ENCODE measurements at regions not wholly inside any gene's neighbourhood (a gene's known extent, or its start where the extent isn't known, plus 50 kb on each side); places are given as distances from the start of the nearest gene placed in this dataset.
"Not testable (repeated sequence)": the region's sequence is repeated elsewhere in the genome, so short reads cannot be mapped to it uniquely, and the experiment has no call there.

DNA sequence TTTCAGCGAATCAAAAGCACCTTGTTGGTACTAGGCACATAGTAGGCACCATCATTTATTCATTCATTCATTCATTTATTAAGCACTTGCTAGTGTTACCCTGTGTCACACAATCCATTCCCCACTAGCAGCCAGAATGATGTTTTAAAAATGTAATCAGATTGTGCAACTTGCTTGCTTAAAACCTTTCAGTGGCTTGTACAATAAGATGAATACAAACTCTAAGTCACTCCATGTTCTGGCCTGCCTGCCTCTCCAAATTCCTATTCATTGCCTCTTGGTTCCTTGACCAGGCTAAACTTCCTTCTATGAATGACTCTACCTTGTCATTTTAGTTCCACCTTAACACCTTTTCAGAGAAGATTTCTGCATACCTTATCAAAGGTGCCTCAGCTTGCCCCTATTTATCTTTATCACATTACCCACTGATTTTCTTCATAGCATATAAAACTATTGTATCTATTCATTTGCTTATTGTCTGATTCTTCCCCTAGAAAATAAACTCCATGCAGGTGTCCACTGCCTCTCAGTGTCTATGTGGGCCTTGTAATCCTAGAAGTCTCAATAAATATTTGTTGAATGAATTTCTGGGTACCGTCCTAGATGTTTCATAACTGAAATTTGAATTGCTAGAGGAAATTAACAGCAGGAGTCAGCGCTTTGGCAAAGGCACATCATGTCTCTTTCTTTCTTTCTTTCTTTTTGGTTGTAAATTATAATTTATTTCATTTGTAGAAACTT lies 169.5 kb downstream of the TMEM26 start:
- intact Hi-C loops (cut with DNase I) = loop anchor here (10.0 kb wide), 1 partner anchor 469 kb away; no protein-coding TSS in a partner anchor
- ATAC-seq (peak; percentile 81), DNase-seq (ENCODE audit: low spot score) (no peak)

DNA sequence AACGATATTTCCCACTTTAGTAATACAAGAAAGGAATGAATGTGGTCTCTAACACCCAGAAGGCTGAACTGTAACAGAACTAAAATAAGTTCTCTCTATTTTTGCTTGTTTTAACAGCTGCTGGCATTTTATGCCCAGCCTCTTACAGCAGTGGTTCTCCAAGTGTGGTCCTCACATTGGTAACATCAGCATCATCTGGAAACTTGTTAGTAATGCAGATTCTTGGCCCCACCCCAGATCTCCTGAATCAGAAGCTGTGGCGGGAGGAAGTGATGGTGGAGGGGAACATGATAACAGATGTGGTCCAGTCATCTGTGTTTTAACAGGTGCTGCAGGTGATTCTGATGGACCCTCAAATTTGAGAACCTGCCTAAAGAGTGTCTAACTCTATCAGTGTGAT lies 170.1 kb downstream of the TMEM26 start:
- intact Hi-C loops (cut with DNase I) = loop anchor here (10.0 kb wide), 1 partner anchor 468 kb away; no protein-coding TSS in a partner anchor
- DNase-seq (ENCODE audit: low spot score) (no peak), ATAC-seq (peak; percentile 8)

DNA sequence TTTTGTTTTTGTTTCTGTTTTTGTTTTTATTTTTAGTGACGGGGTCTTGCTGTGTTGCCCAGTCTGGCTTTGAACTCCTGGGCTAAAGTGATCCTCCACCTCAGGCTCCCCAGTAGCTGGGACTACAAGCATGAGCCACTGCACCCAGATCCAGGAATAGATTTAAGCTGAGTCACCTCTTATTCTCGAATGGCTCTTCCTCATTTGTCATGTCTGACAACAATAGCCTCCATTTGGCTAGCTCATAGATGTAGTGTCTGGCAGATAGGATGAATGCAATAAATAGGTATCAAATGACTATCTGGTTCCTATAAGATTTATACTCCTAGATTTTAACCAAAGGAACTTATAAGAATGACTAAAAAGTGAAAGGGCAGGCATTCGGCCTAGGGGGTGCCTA lies 172.9 kb downstream of the TMEM26 start:
- DNase-seq (ENCODE audit: low spot score) = no peak
- ATAC-seq = no peak
- intact Hi-C loops (cut with DNase I) = loop anchor here (10.0 kb wide), 1 partner anchor 466 kb away; no protein-coding TSS in a partner anchor

DNA sequence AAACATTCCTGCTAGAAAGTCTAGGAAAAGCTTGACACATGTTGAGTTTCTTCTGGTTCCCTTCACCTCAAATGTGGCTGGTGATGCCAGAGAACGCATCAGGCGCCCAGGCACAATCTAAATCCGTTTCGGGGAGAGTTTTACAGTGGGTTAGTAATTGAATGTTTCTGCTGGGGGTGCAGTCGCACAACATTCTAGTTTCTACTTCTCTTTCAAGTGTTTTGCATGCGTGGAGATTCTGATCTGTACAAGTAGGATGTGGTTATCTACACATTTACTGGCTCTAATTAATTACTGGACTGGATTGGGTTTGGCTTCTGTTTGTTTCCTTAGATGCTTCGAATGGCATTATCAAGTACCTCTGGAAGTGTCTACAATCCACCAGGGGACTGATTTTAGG lies 173.8 kb downstream of the TMEM26 start:
- ATAC-seq (no peak), DNase-seq (ENCODE audit: low spot score) (no peak)
- intact Hi-C loops (cut with DNase I) = no loop called here

DNA sequence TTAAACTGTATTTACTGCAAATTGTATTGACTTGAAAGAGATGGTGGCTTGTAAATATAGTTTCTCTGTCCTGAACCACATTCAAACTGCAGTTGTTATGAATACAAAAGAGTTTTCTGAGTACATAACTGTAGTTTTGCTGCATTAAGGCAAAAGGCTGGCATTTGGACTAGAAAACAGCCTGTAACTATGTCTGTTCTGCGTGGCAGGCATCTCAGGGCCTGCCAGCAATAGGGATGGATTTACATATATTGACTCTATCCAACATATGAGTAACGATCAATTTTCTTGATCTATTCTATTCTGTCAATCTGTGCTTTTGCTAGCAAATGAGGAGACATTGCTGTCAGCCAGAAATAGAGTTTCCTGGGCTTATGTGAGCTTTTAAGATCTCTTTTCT lies 174.6 kb downstream of the TMEM26 start:
- intact Hi-C loops (cut with DNase I) = no loop called here
- no peak for ATAC-seq

DNA sequence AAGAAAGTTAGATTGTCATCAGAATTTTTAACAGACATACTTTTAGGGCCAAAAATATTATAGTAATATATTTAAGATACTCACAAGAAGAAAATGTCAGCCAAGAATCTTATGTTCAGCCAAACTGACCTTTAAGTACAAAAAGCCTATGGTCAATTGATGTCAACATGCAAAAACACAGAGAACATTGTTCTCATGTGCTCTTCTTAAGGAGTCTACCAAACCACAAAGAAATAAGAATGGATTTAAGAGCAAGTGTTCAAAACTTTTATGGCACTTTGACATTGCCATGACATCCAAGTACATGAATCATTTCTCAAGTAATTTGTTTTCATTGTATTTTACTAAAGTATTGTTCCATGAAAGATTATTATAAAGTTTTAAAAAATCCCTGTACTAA lies 180.4 kb downstream of the TMEM26 start:
- DNase-seq (ENCODE audit: low spot score) (no peak), ATAC-seq (no peak)
- intact Hi-C loops (cut with DNase I) = no loop called here

More for the DNA sequence above, 174.6 kb downstream of the TMEM26 start:
- DNase-seq (ENCODE audit: low spot score) = no peak

DNA sequence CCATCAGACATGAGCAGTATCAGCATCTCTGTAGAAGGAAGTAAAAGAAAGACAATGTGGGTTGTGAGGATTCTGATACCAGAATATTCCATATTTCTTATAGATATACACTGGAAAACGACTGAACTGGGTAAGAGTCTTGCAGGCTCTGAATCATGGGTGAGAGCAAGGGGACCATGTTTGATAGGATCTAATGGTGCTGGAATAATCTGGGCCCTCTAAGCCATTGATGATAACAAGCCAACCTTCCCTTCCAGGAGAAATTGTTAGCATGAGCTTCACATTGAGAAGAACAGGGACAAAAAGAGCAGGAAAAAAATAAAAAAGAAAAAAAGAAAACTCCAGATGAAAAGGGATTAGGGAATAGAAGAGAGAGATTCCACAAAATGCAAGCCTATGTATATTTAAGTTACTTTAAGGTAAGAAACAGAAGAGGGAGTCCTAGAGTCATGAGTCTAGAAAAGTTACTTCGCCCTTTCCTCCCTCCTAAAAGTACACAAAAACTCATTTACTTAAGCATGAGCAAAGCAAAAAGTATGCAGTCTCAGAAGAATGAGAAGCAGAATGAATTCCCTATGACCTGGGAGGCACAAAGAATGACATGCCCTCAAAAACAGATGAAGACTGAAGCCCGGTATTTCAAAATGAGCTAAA lies 181.9 kb downstream of the TMEM26 start:
- ATAC-seq = peak; percentile 79
- no peak for DNase-seq (ENCODE audit: low spot score)
- intact Hi-C loops (cut with DNase I) = no loop called here

DNA sequence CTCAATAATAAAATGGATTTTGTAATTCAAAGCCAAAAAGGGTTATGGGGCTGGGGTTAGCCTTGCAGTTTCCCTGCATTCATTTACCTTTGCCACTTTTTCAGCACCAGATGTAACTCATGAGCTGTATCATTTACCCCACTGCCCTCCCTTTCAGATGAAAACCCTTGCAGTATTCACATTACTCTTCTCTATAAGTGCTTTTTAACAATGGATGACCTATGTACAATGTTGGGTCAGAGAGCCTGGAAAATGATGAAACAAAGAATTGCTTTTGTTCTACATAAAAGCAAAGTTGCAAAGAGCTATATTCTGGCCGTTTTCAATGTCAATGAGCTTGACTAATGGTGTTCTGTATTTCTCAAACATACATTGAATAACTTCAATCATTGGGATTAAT lies 189.7 kb downstream of the TMEM26 start:
- ATAC-seq = no peak
- no peak for DNase-seq (ENCODE audit: low spot score)
- intact Hi-C loops (cut with DNase I) = no loop called here

DNA sequence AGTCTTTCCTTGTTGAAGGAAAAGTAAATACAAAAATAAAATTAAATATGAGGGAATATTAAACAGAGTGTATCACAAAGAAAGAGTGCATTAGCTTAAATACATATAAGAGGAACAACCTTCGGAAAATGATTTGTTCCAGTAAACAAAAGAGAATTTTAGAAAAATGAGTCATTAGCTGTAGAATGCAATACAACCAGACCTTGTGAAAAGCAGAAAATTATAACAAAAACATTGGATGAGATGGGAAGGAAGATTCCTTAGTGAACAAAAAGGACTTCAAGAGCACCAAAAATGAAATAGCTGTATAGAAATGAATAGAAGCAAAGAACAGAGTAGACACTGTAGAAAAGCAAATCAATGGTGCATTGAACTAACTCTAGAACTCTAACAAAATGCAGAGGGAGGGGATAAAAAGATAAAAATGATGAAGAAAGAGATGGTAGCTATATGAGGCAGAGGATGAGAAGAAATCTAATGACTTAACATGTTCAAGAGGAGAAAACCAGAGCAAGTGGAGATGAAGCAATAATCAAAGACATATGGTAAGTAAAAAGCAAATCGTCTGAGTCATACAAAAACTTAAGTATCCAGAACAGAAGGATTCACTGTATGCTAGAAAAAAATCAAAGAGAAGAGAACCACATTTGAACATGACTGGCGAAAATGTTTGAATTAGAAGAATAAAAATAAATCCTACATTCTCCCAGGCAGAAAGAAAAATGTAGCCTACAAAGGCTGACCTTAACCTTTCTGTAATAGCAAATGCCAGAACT lies 190.5 kb downstream of the TMEM26 start:
- DNase-seq (ENCODE audit: low spot score) (no peak), ATAC-seq (no peak)
- intact Hi-C loops (cut with DNase I) = no loop called here

DNA sequence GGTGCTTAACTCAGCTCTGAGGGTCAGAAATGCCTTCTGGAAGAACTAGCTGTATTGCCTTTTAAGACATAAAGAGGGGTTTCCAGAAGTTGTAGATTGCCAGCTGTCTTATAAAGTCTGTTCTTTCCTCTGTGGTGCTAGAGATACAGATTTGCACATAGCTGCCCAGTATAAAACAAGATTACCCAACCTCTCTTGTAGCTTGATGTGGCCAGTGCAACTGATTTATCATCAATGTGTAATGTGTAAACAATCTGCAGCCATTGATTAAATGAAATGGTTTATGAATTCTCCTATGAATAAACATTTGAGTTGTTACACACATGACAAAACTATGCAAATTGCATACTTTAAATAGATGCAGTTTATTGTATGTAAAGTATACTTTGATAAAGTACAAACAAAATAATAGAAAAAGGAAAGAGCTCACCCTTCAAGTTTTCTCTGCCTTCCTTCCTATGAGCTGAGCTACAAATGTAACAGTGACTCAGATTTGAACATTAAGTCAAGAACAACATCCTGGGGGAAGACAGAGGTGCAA lies 195.2 kb downstream of the TMEM26 start:
- intact Hi-C loops (cut with DNase I) = no loop called here
- DNase-seq (ENCODE audit: low spot score) = no peak
- ATAC-seq = no peak

DNA sequence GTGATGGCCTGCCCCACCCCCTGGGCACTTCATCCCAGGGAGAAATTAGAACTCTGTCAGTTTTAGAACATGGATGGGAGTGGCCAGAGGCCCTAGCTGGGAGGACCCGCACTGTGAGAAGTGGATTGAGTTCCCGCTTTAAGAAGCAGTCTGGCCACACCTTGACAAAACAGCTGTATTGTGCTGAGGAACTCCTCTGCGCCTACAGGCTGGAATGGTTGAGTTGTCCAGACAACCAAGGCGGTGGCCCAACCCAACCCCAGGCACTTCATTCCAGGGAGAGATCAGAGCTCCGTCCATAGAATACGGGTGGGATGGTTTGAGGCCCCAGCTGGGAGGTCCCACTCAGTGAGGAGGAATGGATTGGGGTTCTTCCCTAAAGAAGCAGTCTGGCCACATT lies 196.0 kb downstream of the TMEM26 start:
- intact Hi-C loops (cut with DNase I) = no loop called here
- no peak for ATAC-seq
- no peak for DNase-seq (ENCODE audit: low spot score)

DNA sequence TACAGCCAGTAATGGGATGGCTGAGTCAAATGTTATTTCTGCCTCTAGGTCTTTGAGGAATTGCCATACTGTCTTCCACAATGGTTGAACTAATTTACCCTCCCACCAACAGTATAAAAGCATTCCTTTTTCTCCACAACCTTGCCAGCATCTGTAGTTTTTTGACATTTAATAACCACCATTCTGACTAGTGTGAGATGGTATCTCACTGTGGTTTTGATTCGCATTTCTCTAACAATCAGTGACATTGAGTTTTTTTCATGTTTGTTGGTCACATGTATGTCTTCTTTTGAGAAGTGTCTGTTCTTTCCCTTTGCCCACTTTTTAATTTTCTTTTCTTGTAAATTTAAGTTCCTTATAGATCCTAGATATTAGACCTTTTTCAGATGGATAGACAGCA lies 200.9 kb downstream of the TMEM26 start:
- DNase-seq (ENCODE audit: low spot score); intact Hi-C loops (cut with DNase I); ATAC-seq: not testable (repeated sequence)

DNA sequence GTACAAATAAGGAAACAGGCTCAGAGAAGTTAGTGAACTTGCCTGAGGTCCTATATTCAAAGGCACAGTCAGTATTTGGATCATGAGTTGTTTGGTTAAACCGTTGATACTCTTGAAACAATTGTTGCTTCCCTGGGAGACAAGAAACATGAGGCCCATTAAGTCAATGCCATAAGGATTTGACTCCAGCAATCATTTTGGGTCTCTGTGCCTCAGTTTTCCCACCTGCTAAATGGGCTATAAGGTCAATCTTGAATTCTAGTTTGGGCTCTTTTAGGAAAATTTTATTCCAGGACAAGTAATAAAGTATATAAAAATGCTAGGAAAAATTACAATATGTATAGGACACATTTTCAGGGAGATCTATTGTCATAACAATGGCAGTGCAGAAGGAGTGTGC lies 202.1 kb downstream of the TMEM26 start:
- intact Hi-C loops (cut with DNase I) = no loop called here
- ATAC-seq (no peak), DNase-seq (ENCODE audit: low spot score) (no peak)

DNA sequence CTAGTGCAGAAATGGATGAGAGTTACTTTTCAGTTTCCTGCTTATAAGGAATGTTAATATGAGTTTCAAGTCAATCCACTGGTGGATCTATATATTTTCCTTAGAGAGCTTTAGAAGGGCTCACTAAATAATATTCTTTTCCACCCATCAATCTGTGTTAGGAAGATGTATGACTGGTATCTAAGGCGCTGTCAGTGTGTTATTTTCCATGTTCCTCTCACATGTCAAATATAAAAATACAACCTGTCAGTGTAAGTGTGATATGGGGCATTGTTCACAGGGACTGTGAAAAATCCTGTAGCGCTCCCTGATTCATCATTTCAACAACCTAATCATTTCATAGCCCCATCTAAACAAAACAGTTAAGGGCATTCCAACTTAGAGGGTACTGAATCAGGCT lies 203.1 kb downstream of the TMEM26 start:
- intact Hi-C loops (cut with DNase I) = no loop called here
- no peak for DNase-seq (ENCODE audit: low spot score)
- ATAC-seq = no peak

DNA sequence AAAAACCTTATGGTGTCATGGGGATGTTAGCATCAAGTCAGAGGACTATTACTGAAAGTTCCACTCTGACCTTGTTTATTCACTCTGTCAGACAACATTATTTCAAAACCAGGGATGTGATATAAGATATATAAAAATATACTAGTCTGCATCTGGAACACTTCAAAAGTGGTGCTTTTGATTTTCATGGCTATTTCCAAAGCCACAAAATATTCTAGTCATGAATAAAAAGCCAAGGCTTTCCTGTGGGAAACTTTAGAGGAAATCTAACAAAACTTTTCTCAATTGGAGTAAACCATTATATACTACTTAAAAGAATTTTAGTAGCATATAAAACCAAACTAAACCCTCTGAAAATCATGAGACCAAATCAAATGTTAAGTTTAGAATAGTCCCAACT lies 205.2 kb downstream of the TMEM26 start:
- DNase-seq (ENCODE audit: low spot score) = no peak
- intact Hi-C loops (cut with DNase I) = no loop called here

DNA sequence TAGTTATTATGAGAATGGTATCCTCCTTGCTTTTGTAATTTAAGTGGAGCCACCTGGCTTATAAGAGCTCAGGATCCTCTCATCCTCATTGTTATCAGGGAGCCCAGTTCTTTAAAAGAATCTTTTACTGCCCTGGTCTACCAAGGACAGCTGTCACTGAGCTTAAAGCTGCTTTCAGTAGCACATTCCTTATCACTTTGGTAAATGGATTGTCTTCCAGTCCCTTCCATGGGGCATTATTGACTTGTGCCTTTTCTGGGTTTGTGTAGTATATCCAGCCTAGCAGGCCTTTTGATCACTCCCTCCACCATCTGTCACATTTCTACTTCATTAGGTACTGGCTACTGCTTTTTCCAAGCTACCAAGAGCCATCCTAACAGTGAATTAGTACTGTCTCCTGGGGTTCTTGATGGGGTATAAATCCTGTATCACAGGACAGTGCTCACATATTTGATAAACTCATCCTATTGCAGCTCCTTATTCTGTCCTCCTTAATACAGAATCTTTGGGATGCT lies 208.9 kb downstream of the TMEM26 start:
- DNase-seq (ENCODE audit: low spot score) = no peak
- ATAC-seq = no peak
- intact Hi-C loops (cut with DNase I) = no loop called here

More for the DNA sequence above, 205.2 kb downstream of the TMEM26 start:
- no peak for ATAC-seq

DNA sequence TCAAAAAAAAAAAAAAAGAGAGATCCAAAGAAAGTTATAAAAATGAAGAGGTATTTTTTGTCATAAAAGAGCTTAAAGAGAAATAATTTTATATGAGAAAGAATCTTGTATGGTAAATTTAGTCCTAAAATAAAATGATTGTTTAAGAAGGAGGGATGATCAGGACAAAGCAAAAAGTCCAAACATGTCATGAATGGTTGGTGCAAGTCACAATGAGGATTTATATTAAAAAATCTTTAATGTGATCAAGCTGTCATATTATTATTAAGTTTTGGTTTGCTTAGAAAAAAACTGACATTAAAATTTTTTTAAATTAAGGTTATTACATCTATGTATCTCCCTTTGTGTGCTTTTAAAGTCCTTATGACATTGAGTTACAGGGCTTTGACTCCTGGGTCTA lies 220.4 kb downstream of the TMEM26 start:
- intact Hi-C loops (cut with DNase I) = no loop called here
- no peak for ATAC-seq

DNA sequence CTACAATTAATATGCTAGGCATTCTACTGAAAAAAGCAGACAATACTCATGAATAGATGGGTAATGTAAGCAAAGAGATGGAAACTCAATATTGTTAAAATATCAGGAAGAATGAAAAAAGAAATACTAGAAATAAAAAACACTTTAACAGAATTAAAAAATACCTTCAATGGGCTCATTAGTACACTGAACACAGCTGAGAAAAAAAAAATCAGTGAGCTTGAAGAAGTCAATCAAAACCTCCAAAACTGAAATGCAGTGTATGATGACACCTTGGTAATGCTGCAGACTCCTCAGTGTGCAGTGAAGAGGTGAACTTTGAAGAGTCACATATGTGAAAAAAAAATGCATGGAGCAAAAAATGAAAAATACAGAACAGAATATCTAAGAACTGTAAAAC lies 227.2 kb downstream of the TMEM26 start:
- intact Hi-C loops (cut with DNase I) = no loop called here
- ATAC-seq = no peak
- DNase-seq (ENCODE audit: low spot score) = no peak

More for the DNA sequence above, 220.4 kb downstream of the TMEM26 start:
- no peak for DNase-seq (ENCODE audit: low spot score)

DNA sequence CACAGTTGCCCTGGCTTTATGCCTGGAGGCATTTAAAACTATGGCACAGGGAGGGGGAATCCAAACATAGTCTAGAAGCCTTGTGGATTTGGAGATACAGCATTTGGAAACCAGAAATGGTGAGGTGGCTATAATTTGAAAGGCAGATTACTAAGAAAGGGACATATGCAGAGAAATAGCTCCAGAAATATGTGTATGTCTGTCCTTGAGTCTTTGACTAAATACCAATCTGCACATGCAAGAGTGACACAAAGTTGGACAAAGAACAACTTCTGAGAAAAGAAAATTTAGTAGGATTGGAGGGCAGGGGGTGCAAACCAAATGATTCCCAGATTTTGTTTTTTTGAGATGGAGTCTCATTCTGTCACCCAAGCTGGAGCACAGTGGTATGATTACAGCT lies 229.6 kb downstream of the TMEM26 start:
- no peak for ATAC-seq
- intact Hi-C loops (cut with DNase I) = no loop called here
- DNase-seq (ENCODE audit: low spot score) = no peak

Data from sciatic nerve (tissue), 2 donors.